Kasumi-1 (cell line): ENCODE measurements at regions not wholly inside any gene's neighbourhood (a gene's known extent, or its start where the extent isn't known, plus 50 kb on each side); places are given as distances from the start of the nearest gene placed in this dataset.

Source experiments
- DNase-seq, 2 experiments: peaks; one replicate each; lab custom pipeline; 2025; lab: John Stamatoyannopoulos, UW

DNA sequence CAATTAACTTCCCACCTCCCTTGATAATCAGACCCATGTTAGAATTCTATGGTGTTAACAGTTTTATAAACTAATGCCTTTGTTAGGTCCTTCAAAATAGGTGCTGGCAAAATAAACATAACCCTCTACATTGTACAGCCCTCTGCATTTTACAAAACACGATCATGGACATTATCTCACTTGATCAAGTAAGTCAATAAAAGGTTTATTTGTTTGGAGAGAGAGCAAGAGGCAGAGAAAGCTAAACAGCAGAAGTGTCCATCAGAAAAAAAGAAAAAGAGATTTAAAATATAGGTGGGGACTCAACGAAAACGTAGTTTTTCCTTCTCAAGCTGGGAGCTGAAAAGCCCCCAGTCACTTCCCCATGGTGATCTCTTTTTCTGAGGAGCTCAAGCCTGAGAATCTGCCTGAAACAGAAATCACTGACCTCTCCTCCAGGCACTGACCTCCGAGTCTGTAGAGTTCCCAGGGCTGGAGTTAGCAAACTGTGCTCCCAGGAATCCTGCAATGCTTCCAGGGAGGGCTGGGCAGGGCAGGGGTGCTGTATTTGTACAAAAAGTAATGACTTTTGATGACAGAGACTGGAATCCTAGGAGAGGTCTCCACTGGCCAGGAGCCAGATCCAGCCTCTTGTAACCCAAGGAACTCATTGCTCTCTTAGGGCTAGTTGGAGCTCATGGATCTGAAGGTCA lies 137.8 kb upstream of the KLHL29 start:
- DNase-seq, result no peak

DNA sequence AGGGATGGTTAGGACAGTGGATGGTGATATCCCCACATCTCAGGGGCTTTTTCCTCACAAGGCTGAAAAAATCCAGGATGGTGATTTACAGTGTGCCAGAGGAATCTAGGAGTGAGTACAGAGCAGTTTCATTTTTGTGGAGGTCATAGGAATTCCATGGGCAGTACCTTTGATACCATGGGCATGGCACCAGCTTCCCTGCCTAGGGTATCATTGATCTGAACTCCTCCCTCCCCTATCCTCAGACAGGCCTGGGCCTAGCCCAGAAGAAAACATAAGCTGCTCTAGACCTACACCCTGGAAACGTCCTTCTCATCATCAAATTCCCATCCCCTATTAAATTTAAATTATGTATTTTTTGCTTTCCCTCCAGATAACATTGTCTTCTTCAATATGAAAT lies 136.3 kb upstream of the KLHL29 start:
- no peak for DNase-seq

DNA sequence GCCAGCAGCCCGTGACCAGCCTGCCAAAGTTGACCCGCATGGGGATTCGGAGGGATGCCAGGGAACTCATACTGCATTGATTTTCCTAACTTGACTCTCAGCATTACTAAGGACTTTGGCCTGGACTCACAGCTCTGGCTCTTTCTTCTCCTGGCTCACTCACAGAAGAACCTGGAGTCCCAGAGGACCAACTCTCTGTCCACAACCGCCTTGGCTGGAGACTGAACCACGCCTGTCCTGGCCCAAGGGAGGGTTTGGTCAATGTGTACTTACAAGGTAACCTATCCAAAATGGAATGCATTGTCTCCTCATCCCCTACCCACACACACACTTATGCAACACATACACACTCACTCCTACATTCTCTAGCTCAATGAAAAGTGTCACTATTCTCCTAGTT lies 135.6 kb upstream of the KLHL29 start:
- DNase-seq, result no peak

DNA sequence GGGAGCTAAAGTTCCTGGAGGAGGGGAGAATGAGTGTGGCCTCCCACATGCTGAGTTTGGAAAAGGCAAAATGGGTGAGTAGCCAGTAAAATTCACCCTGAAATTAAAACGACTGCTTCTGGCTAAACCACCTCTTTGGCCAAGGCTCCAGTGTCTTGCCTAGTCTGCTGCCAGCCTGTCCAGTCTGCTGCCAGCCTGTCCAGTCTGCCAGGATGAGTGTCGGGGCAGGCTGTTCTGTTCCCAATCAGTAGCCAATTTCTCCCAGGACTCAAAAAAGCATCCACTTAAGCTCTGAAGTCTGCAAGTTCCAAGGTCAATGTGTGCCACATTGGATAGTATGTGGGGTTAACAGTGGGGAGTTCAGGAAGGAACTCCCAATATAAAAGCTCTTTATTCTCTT lies 134.6 kb upstream of the KLHL29 start:
- no peak for DNase-seq

DNA sequence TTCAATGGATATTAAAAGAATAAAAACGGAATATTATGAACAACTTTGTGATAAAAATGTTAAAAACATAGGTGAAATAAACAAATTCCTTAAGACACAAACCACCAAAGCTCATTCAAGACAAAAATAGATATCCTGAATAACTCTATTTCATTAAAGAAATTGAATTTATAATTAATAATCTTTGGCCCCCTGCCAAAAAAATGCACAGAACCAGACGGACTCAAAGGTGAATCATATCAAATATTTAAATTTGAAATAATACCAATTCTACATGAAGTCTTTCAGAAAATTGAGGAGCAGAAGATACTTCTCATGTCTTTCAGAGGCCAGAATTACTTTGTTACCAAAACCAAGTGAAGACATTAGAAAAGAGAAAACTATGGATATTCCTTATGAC lies 128.3 kb upstream of the KLHL29 start:
- no peak for DNase-seq

DNA sequence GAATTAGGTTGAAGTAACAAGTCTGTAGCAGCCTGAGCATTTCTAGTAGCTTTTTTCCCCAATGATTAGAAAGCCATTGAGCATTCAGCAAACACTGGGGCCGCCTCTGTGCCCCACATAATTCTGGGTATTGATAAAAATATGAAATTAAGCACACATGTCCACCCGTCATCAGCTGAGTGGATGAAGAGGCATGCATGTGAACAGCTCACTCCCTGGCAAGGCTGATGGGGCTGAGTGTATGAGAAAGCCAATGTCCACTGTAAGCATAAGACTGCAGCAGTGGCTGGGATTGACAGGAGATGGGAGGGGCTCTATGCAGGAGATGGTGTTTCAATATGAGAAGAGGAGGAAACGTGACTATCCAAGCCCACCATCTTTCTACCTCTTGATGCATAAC lies 124.4 kb upstream of the KLHL29 start:
- DNase-seq, result no peak

DNA sequence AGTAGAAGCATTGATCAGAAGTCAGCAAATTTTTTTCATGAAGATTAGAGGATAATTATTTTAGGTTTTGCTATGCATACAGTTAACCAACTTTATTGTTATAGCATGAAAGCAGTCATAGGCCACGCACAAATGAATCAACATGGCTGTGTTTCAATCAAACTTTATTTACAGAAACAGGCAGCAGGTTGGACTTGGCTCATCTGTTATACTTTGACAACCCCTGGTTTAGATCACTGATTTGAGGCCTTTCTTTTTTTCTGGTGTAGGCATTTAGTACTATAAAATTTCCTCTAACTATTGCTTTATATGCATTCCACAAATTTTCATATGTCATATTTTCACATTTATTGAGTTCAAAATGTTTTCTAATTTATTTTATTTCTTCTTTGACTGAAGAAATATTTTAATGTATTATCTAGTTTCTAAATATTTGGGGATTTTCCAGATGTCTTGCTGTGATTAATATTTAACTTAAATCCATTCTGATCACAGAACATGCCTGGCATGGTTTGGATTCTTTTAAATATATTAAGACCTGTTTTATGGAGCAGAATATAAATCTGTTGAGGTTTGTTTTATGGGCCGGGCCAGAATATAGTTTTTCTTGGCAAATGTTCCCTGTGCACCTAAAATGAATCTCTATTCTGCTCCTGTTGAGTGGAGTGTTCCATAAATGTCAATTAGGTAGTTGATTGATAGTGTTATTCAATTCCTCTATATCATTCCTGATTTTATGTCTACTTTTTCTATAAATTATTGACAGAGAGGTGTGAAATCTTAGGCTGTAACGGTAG lies 116.3 kb upstream of the KLHL29 start:
- DNase-seq, result no peak

DNA sequence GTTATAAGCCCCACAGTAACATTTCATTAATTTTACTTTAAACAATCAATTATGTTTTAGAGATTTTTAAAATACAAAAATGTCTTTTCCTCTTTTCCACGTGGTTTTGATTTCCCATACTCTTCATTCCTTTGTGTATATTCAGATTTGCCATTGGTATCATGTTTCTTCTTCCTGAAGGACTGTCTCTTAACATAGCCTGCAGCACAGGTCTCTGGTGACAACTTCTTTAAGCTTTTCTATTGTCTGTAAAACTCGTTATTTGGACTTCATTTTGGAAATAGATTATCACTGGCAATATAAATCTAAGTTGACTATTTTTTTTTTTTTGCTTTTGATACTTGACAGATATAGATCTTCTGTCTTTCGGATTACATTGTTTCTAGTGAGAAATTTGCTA lies 115.2 kb upstream of the KLHL29 start:
- no peak for DNase-seq

DNA sequence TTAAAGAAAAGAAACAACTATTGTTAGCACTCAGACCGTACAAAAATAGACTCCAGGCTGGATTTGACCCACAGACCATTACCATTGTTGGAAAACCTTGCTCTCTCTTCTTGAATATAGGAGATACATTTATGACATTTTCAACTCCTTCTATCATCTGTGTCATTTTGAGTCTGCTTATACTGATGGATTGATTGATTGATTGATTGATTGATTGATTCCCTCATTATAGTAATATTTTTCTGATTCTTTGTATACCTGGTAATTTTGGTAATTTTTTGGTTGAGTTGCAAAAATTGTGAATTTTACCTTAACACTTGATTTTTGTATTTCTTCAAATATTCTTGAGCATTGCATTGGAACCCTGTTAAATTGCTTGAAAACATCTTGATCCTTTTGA lies 114.2 kb upstream of the KLHL29 start:
- DNase-seq, result no peak

DNA sequence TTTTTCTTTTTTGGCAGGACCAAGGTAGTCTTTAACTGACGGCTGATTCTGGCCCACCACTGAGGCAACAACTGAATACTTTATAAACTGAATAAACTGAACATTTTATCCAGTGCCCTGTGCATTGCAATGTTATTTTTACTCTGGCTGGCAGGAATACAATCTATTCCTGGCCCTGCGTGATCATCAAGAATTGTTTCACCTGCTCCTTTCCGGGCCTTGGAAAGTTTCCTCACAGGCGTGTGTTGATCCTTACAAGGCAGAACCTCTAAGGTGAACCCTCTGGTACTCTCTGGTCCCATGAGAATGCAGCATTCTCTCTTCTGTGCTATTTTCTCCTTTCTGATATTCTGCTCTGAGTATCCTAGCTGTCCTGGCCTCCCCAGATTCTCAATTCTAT lies 113.7 kb upstream of the KLHL29 start:
- no peak for DNase-seq

DNA sequence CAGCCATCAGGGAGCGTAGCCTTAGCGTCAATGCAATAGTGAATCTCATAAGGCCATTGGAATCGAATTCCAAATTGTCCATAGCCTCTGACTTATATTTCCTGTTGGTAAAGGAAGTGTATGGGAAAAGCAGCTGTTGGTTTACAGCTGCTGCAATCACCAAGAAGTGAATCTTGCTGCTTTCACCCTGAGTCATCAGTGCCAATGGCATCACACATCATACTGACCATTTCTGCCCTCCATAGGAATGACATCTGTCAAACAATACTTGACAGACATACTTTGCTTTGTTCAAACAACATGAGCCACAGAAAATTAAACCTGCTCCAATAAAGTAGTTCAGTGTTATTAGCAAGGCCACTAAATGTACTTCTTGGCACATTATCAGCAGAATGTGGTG lies 111.2 kb upstream of the KLHL29 start:
- no peak for DNase-seq

DNA sequence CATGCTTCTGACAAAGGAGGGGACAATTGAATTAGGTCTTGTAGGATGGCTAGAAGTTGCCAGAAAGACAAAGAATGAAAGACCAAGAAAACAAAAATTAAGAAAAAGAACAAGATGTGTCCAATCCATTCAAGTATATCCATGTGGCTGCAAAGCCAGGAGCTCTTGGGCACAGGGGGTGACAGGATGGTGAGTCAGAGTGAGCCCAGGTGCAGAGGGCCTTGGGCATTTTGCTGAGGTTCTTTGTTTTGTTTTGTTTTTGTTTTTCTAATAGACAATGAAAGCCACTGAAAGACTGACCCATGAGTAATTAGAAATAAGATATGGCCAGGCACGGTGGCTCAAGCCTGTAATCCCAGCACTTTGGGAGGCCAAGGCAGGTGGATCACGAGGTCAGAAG lies 104.6 kb upstream of the KLHL29 start:
- no peak for DNase-seq

DNA sequence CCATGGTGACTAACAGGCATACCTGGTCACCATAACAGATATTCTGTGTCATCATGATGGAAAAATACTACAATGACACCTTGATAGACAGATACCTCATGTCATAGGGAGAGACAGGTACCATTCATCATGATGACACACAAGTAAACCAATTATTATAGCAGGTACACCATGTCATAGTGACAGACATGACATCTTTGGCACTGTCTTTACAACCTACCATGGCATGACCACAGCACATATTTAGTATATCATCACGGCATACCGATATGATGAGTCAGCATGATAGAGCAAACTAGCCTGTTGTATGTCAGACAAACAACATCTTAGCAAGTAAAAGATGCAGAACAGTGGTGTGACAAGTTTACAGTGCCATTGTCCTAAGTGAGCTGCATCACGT lies 101.3 kb upstream of the KLHL29 start:
- DNase-seq, result no peak

DNA sequence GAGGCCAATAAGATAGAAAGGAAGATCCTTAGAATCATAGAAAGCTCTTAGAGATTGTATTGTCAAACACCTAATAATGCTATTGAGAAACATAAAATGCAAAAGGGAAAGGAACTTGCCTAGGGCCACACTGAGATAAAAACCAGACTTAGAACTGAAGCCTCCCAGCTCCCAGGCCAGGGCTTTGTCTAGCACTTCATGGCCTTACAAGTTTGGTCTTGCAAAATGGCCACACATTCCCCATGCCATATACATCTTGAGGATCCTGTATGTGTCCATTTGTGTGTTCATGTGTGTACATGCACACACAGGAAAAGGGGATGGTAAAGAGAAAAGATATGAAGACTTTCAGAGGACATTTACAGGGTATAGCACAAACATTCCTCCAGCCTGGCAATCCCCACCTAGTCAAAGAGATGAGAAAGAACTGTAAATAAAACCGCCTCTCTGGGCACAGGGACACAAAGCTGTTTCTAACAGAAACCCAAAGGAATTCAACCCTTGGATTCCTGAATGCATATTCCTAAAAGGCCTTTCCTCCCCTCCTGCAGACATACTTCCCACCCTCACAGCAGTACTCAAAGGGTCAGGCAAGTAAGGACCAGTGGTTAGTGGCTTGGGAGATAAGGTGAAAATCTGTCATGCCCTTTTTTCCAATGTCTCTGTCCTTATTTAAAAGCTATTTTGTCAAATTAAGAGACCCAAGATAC lies 99.7 kb upstream of the KLHL29 start:
- DNase-seq, result no peak

DNA sequence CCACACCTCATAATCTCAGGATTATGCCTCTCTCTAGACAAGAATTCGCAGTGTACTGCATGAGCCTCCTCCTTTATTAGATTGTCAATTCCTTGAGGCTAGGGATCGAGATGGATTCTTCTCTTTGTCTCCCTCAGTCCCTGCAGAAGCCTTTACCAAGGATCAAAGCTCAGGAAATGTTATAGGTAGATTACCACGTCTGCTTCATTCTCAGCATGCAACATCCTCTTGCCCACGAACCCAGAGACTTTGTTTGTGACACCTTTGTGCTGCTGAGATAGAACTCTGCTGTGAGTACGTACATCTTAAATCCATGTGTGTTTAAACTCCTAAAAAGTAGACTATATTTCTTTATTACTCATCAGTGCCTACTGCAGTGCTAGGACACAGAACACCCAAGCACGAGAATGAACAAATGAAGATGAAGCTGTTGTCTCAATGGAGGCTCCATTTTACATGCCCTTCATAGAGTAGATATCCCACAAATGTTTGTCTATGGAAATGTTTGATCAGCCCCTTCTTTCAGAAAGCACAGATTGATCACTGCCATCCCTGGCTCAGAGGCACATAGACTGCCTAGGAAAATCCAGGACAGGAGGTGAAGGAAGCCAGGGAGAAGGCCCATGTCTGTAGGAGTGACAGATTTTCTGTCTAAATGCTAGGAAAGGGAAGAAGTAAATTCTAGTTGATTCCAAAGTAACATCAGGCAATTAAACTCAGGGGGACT lies 98.8 kb upstream of the KLHL29 start:
- no peak for DNase-seq

DNA sequence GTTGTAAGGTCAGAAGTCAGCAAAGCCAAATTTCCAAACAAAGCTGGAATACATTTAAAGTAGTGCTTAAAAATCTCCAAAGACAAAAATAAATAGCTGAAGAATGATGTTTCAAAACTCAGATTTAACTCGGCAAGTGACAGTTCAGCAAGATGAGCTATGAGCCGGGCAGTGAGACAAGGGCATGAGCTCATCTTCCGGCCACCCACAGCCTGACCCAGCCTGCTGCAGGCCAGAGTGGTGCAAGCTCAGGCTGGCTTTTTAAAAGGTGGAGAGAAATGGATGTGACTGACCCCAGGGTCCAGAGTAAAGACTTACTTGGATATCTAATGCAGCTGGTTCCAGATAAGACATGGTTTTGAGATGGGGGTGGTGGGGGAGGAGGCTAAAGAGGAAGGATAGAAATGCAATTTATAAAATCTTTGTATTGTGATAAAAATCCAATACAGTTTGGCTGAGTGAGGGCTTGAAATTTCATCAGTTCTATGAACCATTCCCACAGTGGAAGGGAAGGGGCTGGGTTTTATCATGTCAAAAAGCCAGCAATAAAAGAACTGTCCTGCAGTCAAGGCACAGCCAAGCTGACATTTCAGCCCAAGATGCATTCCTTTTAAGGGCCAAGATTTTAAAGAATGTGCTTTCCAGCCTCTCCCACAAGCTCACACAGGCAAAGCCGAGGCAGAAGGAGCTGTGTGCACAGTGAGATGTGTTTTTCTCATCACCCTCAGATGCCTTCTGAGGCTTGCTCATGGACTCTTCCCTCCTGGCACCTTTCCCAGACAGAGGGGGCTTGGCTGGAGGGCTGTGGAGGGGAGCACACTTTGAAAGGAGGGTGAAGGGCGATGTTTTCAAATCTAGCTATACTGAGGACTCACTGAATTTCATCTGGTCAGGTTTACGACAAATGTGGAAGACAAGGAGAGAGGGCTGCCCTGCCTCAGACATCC lies 97.9 kb upstream of the KLHL29 start:
- no peak for DNase-seq

DNA sequence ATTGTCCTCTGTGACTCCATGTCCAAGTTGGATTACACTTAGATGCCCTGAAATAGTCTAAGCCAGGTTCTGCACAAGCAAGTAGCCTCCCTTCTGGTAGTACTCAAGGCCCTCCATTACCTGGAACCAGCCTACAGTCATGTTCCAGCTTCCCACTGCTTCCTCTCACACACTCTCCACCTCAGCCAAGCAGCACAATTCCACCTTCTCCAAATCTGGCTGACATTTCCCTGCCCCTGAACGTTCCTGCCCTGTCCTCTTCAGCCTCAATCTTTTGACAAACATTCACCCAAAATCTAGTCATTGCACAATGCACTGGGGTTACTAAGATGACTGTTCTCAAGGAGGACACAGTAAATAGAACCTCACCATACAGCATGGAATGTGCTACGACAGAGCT lies 95.3 kb upstream of the KLHL29 start:
- DNase-seq, result no peak

DNA sequence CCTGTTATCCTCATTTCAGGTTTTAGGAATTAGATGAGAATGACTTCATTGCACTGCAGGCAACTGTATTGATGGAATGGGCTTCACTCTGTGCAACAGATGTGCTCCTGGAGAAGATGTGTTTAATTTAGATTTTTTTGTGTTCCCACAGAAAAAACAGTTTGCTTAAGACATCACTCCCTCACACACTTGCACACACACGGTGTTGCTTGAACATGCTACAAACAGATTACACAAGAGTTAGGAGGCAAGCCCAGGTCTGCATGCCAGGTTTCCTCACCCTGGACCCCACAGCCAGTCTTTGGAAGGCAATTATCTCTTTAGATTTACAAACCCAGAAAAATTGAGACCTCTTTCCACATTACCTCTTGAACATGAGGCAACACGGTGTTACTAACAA lies 93.7 kb upstream of the KLHL29 start:
- no peak for DNase-seq

DNA sequence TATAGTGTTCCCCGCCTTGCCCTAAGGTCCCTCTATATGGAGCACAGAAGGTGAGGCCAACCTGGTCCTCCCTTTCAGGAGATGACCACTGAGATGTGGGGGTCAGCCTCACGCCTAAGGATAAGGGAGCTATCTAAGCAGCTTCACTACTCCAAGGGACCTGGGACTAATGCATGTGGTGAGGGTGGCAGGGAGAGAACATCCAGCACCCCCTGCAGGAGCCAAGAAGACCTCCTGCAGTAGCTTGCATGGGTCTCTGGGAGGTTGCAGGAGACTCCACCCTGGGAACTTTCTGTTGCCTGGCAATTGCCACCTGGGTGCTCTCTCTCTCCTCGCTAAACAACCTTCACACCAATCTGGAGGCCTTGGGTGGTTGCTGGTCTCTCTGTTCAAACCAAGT lies 93.0 kb upstream of the KLHL29 start:
- no peak for DNase-seq

DNA sequence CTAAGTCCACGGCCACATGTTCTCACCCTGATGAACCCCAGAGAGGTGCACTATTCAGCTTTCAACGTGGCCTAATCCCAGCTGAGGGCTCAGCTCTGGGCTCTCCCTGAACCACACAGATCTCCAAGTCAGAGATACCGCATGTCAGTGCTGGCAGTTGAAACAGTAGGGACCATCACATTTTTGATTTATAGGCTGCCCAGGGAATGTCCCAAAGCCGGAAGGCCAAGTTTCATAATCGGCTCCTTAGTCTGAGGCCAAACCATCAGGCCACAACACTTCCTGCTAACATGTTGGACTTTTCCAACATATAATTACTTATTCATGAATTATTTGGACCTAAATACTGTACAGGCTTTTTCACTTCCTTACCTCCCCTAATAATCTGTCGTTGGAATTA lies 91.9 kb upstream of the KLHL29 start:
- no peak for DNase-seq

DNA sequence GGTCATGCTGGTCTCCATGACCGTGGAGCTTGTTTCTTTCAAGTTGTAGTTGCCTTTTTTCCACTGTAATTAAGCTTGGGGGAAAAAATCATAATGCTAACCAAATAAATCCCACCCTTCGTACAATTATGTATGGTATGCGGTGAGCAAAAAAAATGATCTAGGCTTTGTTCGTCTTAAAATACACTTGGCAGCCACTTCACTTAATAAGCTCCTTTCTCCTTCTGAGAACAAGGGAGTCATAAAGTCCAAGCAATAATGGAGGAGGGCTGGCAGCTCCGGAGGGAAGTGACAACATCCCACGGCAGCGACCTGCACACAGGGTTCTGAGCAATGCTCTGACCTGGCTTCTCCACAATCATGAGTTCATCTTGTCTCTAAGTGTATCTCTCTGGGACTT lies 91.2 kb upstream of the KLHL29 start:
- DNase-seq, result no peak
